Stimulated activated CD4-positive, alpha-beta T cell treated with anti-CD3 and anti-CD28 coated beads, Interleukin-12 subunit alpha, Interleukin-12 subunit beta, amount 100 ng/mL, for 48 hours (primary cell): ENCODE measurements at regions not wholly inside any gene's neighbourhood (a gene's known extent, or its start where the extent isn't known, plus 50 kb on each side); places are given as distances from the start of the nearest gene placed in this dataset.

Source experiments
- DNase-seq, 3 donors: peaks; one replicate each; pipeline ENCODE4 v3.0.0-alpha.2; 2020; ENCODE audit warnings: low read depth in 2 of 3, low spot score in 1 of 3

- peak in 1 of 3 donors; percentile 22 for DNase-seq
These were observed 107.4 kb upstream of the SLC4A7 start for GRCh38 chr3:27591312-27592210.

GRCh38 chr3:27590437-27591298 is 106.5 kb upstream of the SLC4A7 start:
- DNase-seq, result peak in 1 of 3 donors; percentile 17

DNA sequence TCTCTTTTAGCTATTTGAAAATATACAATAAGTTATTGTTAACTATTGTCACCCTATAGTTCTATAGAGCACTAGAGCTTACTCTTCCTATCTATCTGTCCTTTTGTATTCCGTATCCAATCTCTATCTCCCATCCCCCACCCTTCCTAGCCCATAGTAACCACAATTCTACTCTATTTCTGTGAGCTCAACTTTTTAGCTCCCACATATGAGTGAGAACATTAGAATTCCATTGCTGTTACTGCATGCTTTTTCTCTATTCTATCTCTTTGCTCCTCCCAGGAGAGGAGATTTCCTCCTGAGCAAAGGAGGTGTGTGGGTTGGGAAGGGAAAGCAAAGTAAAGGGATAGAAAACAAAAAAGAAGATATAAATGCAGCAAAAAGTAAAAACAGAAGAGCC is 105.6 kb upstream of the SLC4A7 start:
- DNase-seq, result no peak

- no peak for DNase-seq
These were observed 101.2 kb upstream of the SLC4A7 start for GRCh38 chr3:27585429-27585828.

GRCh38 chr3:27584874-27585273 is 100.7 kb upstream of the SLC4A7 start:
- no peak for DNase-seq

GRCh38 chr3:27581852-27582251 is 97.7 kb upstream of the SLC4A7 start:
- no peak for DNase-seq

GRCh38 chr3:27578032-27578431 is 93.8 kb upstream of the SLC4A7 start:
- DNase-seq, result no peak

GRCh38 chr3:27577504-27577903 is 93.3 kb upstream of the SLC4A7 start:
- no peak for DNase-seq

DNA sequence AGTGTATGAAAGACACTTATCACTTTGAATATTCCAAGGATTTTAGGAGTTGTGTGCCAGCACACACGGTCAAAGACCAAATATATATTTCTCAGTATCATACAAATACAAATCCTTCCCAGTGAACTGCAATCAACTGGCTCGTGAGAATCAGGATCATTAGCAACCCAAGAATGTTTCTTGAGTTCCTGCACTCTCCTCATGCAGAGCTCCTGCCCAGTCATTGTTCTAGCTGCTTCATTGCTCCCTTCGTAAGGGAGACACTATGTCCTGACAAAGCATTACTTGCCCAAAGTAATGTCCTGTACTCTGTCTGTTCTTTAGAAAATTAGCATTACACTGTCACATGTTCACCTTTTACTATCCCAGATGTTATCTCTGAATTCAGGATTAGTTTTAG is 92.0 kb upstream of the SLC4A7 start:
- DNase-seq, result no peak

DNA sequence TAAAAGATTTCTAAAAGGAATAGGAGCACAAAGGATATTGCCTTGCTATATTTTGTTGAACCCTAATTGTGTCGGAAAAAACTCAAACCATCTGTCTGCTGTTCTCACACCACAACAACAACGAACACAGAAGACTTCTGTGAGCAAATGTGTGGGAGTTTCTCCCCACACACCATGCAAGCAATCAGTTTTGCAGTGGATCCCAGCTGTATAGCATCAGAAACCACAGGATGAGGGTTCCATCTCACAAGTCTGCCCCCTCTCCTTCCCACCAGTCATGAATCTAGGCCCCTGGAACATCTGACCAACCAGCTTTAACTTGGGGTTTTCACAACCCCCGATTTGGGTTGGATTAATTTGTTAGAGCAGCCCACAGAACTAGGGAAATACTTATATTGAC is 91.3 kb upstream of the SLC4A7 start:
- DNase-seq, result no peak

DNA sequence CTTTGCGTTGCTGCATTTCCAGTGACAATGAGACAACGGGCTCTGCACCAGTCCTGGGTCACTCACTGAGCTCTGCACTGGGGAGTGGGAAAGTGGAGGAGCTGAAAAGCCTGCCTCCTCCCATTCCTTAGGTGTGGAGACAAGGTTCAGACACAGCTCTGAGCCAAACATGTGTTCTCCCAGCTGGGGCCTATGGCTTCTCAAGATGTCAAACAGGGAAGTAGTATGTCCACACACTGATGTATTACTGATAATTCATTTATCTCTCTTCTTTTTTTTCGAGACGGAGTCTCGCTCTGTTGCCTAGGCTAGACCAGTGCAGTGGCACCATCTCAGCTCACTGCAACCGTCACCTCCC is 90.2 kb upstream of the SLC4A7 start:
- no peak for DNase-seq

- DNase-seq, result no peak
These were observed 89.7 kb upstream of the SLC4A7 start for GRCh38 chr3:27573780-27574437.

- DNase-seq, result no peak
These were observed 89.0 kb upstream of the SLC4A7 start for GRCh38 chr3:27573138-27573537.

DNA sequence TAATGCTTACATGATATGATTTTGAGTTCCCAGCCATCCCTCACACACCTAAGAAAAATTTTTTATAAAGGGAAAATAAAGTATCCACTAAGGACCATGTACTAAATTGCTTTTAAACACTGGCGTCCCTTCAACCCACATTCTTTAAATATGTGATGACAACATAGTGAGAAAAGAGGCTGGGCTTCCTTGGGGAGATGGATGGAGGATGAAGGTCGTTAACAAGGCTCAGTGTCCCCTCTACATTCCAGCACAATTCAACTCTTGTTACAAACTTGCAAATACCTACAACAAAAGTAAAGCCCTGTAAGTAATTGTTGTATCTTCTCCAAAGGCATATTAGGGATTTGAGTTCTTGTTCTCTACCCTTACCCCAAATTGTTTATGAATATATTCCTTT is 87.2 kb upstream of the SLC4A7 start:
- DNase-seq, result no peak

GRCh38 chr3:27570421-27571106 is 86.4 kb upstream of the SLC4A7 start:
- DNase-seq, result no peak

DNA sequence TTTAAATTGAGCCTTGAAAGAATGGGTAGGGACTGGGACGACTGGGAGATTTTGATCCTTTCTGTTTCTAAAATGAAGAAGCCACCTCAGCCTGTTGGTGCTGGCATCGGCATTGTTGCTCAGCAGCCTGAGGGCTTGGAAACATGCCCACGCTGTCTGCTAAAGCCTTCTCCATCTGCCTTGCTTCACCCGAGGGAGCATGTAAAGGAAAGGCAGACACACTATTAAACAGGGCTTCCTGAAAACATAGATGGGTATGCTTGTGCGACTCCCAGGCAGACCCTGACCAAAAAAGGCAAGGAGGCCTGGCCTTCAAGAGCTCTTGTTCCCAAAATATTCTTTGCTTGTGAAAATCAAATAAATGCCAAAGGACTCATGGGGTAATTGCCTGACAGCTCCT is 84.2 kb upstream of the SLC4A7 start:
- no peak for DNase-seq

DNA sequence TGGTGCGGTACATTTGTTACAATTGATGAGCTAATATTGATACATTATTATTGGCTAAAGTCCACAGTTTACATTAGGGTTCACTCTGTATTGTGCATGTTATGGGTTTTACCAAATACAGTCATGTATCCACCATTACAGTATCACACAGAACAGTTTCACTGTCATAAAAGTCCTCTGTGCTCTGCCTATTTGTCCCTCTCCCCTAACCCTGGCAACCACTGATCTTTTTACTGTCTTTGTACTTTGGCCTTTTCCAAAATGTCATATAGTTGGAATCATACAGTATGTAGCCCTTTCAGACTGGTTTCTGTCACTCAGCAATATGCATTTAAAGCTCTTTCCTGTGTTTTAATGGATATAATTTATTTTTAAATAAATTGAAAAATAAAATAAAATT is 83.1 kb upstream of the SLC4A7 start:
- DNase-seq, result no peak

GRCh38 chr3:27565201-27565852 is 81.1 kb upstream of the SLC4A7 start:
- DNase-seq, result no peak

- no peak for DNase-seq
These were observed 77.4 kb upstream of the SLC4A7 start for GRCh38 chr3:27561576-27561975.

DNA sequence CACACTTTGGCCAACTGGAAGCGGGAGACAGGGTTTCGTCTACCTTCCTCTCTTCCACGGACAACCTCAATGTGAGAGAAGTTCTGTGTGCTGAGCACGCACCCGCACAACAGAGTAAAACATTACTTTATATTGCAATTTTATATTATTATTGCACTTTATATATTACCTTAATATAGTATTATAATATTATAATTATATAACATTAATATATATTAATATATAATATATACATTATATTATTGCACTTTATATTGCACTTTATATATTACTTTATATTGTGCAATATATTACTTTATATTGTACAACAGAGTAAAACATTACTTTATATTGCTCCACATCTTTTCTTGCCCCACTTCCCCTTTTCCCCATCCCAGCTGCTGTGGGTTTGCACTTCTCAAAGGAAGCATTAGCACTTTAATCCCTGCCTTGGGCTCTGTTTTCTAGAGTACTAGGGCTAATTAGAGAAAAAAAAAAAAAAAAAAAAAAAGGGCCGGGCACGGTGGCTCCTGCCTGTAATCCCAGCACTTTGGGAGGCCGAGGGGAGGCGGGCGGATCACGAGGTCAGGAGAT is 76.4 kb upstream of the SLC4A7 start:
- DNase-seq, result no peak
